ENCODE measurements at regions not wholly inside any gene's neighbourhood (a gene's known extent, or its start where the extent isn't known, plus 50 kb on each side); places are given as distances from the start of the nearest gene placed in this dataset.

DNA sequence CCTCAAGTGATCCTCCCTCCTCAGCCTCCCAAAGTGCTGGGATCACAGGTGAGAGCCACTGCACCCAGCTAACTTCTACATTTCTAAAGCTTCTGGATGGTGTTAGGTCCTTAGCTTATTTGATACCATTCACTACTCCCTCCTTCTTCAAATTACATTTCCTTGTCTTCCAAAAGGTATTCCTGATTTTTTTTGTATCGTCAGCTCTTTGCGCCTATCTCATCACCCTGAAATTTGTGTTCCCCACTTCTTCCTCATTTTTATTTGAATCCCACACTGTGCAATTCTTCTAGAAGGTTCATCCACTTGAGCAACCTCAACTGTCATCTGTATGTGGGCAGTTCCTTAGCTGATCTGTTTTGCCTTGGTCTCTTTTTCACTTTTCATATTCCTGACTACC, 241.8 kb upstream of the RGS6 start:
- TF ChIP-seq, protein P1, sequence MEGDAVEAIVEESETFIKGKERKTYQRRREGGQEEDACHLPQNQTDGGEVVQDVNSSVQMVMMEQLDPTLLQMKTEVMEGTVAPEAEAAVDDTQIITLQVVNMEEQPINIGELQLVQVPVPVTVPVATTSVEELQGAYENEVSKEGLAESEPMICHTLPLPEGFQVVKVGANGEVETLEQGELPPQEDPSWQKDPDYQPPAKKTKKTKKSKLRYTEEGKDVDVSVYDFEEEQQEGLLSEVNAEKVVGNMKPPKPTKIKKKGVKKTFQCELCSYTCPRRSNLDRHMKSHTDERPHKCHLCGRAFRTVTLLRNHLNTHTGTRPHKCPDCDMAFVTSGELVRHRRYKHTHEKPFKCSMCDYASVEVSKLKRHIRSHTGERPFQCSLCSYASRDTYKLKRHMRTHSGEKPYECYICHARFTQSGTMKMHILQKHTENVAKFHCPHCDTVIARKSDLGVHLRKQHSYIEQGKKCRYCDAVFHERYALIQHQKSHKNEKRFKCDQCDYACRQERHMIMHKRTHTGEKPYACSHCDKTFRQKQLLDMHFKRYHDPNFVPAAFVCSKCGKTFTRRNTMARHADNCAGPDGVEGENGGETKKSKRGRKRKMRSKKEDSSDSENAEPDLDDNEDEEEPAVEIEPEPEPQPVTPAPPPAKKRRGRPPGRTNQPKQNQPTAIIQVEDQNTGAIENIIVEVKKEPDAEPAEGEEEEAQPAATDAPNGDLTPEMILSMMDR (IDR thresholded peaks at IDR 0.05) = no peak
- TF ChIP-seq POLR2AphosphoS5 (IDR thresholded peaks at IDR 0.05) (no peak), POLR2A (IDR thresholded peaks at IDR 0.05) (no peak)

Measured in prostate gland (tissue), 2 donors.